ENCODE measurements at regions not wholly inside any gene's neighbourhood (a gene's known extent, or its start where the extent isn't known, plus 50 kb on each side); places are given as distances from the start of the nearest gene placed in this dataset.

DNA sequence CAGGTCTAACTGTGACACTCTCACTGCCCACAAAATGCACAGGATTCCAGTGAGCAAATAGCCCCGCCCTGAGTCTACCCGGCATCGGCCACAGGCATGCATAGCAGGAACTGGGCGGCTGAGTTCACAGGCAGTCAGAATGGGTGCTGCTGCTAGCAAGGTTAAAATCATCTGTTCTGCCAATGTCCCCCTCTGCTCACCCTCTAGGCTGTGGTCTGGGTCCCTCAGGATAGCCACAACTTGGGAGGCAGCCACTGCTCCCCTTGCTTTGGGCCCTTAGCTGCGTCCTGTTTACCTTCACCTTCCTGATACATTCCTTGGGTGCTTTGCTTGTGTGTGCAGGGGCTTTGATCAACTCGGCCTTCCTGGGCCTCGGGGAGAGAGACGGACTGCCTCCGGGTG lies 232.9 kb upstream of the RGMA start:
- TF ChIP-seq JUND (IDR thresholded peaks at IDR 0.05; ENCODE audit: low read depth, low read length) (no peak), CBX3 (IDR thresholded peaks at IDR 0.05; ENCODE audit: borderline replicate concordance, low read depth) (no peak), RELA (IDR thresholded peaks at IDR 0.05; ENCODE audit: borderline replicate concordance, partially characterized antibody) (no peak), ATF2 (IDR thresholded peaks at IDR 0.05; ENCODE audit: low read length) (no peak), ESRRA (IDR thresholded peaks at IDR 0.05; ENCODE audit: low read length) (no peak), FOXM1 (IDR thresholded peaks at IDR 0.05; ENCODE audit: low read depth, low read length) (no peak), ETV6 (conservative IDR thresholded peaks at IDR 0.05 in 1 of 2, IDR thresholded peaks at IDR 0.05 in 1 of 2; ENCODE audit: borderline replicate concordance in 1 of 2, low read depth in 1 of 2) (no peak), POLR2A (IDR thresholded peaks at IDR 0.05; ENCODE audit: low read depth, low read length) (no peak), ZNF274 (IDR thresholded peaks at IDR 0.05; ENCODE audit: insufficient read depth, insufficient read length) (no peak)
- TF ChIP-seq, protein P1, sequence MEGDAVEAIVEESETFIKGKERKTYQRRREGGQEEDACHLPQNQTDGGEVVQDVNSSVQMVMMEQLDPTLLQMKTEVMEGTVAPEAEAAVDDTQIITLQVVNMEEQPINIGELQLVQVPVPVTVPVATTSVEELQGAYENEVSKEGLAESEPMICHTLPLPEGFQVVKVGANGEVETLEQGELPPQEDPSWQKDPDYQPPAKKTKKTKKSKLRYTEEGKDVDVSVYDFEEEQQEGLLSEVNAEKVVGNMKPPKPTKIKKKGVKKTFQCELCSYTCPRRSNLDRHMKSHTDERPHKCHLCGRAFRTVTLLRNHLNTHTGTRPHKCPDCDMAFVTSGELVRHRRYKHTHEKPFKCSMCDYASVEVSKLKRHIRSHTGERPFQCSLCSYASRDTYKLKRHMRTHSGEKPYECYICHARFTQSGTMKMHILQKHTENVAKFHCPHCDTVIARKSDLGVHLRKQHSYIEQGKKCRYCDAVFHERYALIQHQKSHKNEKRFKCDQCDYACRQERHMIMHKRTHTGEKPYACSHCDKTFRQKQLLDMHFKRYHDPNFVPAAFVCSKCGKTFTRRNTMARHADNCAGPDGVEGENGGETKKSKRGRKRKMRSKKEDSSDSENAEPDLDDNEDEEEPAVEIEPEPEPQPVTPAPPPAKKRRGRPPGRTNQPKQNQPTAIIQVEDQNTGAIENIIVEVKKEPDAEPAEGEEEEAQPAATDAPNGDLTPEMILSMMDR (IDR thresholded peaks at IDR 0.05 in 2 of 3, conservative IDR thresholded peaks at IDR 0.05 in 1 of 3; ENCODE audit: control insufficient read depth in 2 of 3, extremely low read depth in 1 of 3, insufficient read depth in 1 of 3, low read depth in 3 of 3, low read length in 3 of 3) = no peak

Measured in GM12878 (cell line).